CD4-positive, alpha-beta T cell treated with Interleukin-4 for 1 hour (primary cell): ENCODE measurements at regions not wholly inside any gene's neighbourhood (a gene's known extent, or its start where the extent isn't known, plus 50 kb on each side); places are given as distances from the start of the nearest gene placed in this dataset.
"Not testable (repeated sequence)": the region's sequence is repeated elsewhere in the genome, so short reads cannot be mapped to it uniquely, and the experiment has no call there.

Experiments used
- DNase-seq, 2 donors: peaks; one replicate each; pipeline ENCODE4 v3.0.0-alpha.2; 2020 to 2022

DNA sequence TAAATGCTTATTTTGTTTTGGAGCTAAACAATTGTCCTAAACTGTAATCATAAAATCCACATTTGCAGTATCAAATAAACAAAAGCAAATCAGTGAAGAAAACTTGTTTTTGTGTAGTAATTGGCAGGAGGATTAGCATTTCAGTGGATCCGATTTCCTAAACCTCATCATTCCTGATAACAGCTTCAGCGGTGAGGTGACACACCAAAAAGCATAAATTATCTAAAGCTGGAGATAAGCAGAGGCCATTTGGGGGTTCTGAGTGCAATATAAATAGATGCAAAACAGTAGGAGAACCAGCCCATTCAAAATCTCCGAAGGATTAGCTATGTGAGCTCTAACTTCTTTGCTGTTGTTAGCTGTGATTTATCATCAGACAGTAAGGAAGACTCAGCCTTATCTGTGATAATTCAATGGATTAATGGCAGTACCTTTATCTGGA is 235.8 kb downstream of the EPHA7 start:
- no peak for DNase-seq

DNA sequence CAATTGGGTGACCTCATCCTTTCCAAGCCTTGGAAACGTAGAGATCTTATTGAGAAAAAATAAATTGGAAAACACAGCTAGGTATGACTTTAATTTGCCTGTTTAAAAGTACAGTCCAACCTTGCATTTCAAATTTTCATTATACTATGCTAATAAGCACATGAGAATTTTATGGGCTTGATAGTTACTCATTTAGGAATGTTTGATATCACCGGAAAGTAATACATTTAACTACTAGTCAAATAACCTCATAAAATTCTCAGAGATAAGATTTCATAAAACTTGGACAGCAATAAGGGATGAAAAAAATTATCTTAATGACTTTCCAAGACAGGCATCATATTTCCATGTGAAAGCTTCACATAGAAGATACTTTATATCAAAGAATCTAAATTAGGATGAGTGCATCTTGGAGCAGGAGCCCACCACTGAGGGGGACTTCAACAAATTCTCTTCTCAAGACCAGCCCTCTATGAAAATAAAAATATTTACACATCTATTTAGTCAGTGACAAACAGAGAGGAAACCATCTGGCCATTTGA is 236.3 kb downstream of the EPHA7 start:
- DNase-seq = no peak

DNA sequence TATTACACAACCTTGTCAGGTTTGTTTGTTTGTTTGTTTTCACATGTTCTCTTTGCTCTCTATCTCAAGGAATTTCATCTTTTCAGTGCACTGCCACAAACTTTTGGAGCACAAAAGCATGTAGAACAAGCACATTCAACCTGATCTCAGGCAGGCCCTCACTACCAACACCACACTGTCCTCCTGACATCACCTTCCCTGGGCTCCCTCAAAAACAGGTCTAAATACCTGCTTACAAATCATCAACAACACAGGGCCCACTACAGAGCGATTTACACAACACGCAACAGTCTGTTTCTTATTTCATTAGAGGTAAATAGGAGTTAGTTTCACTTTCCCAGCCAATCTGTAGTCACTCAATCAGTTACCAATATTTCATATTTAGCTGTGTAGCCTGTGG is 241.4 kb downstream of the EPHA7 start:
- DNase-seq = no peak

DNA sequence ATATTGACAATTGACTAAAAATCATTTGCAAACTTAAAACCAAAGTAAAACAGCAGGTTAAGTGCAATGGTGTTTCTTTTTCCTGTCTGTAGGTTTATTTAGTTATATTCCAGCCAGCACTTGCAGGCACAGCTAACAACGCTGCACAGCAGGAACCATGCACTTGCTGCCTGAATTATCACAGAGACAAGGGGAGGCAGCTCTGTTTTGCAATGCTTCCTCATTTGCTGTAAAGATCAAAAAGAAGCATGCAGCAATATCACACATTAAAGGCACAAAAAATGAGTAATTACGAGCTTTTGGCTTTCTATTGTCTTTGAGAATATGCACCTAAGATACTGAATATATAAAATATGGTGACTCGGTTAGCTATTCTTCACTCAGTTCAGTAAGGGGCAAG is 241.9 kb downstream of the EPHA7 start:
- DNase-seq = no peak

DNA sequence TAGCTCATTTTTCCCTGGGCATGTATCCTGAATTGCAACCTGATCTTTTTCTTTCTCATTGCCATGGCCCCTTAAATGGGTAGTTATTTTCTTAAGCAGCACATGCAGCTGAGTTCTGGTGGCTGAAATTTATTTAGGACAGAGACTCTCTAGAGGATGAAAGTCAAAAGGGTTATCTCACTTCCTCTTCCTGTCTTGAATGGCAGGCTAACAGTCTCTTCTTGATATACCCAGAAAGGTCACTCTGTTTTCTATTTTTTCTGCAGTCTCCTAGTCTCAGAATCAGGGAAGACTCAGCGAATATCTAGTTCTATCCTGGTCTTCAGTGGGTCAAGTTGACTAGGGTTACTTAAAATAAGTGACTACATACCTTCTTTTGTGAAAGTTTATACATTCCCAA is 243.3 kb downstream of the EPHA7 start:
- DNase-seq = no peak

DNA sequence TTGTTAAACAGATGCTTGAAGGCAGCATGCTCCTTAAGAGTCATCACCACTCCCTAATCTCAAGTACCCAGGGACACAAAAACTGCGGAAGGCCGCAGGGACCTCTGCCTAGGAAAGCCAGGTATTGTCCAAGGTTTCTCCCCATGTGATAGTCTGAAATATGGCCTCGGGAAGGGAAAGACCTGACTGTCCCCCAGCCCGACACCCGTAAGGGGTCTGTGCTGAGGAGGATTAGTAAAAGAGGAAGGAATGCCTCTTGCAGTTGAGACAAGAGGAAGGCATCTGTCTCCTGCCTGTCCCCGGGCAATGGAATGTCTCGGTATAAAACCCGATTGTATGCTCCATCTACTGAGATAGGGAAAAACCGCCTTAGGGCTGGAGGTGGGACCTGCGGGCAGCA is 245.8 kb downstream of the EPHA7 start:
- DNase-seq = not testable (repeated sequence)

DNA sequence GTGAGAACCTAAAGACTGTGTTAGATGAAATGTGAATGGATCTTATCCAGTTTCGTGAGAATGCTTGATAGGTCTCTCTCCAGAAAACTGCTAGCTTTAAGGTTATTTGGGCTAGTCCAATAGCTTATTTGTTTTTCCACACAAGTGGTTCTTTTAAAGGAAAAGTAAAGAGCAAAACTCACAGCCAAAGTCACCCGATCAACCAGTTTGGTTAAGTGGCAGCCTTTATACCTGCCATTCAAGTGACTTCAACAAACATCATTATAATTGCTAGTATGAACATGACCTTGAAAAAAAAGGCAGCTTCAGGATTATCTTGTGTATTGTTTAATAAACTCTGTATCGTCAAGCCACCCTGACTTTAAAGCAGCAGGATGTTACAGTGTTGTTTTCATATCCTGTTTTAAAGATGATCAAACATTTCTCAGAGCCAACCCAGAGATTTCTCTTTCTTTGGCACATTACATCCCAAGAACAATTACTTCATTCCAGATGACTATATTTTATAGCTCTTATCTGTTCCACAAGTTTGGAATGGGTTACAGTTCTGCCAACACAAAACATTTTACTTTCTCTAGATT is 253.4 kb downstream of the EPHA7 start:
- DNase-seq = no peak

DNA sequence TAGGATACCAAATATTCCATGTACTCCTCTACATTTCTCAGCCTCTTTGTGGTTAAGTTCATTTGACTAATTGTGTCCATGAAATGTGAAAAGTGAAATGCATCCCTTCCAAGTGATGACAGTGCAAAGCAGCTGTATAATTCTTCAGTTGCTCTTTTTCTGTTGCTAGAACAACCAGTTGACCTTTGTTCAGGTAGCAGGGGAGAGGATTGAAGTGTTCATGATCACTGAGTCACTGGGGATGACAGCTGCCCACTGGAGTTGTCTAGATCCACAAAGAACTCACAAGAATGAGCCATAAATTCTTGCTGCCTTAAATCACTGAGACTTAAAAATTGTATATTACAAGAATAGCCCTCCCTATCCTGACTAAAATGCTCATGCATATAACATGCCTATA is 254.6 kb downstream of the EPHA7 start:
- DNase-seq = no peak

DNA sequence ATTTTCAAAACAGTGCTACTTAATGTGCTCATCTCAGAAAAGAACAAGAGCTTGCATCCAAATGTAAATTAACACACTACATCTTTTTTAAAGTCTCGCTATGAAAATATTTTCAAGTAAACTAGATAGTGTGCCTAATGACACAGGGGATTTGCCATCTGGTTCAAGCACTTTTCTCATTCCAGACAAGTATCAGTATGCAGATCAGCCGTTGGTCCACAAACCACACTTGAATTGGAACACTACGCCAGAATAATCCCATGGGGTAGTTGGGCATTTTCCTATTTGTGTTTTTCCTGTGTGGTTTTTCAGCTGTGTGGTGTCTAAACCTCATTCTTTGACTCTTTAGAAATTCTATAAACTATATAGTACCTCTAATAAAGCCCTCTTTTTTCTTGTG is 256.2 kb downstream of the EPHA7 start:
- DNase-seq = no peak

DNA sequence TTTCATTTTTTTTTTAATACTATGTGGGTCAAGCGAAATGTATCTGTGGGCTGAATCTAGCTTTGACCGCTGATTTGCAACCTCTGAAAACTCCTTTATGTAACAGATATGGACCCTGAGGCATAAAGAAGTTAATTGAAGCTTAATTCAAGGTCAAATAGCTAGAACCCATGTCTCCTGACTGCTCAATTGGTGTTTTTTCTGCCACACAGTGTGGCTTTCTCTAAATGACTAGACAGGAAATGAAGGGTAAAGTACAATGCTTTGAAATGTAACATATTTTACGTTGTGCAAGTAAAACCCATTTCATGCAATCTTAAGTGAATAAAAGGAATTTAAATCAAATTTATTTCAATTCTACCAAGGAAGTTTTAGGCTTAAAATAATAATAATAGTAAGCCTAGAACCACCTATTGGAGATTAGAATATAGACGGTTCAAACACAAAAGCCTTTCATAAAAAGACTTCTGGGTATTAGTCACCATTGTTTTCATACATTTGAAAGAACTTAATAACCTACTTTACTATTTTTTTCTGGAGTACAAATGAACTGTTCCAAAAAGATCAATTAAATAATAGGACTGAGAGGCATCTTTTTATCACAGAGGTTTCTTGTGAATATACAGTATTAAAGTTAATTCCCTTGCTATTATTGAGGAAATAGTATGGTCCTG is 279.8 kb downstream of the EPHA7 start:
- no peak for DNase-seq

DNA sequence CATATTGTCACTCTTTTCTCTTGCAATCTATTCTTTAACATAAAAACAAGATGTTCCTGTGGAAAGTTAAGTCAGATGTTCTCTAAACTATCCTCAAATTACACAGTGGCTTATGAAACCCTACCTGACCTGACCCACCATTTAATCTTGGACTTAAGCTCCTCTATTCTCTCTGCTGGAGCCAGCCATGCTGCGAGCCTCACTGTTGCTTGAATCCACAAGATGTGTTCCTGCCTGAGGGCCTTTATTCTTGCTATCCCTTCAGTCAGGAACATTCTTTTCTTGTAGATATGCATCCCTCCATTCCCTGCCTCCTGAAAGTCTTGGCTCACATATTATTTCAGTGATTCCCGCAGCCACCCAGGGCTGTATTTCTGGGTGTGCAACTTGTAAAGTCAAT is 283.2 kb downstream of the EPHA7 start:
- DNase-seq = no peak

DNA sequence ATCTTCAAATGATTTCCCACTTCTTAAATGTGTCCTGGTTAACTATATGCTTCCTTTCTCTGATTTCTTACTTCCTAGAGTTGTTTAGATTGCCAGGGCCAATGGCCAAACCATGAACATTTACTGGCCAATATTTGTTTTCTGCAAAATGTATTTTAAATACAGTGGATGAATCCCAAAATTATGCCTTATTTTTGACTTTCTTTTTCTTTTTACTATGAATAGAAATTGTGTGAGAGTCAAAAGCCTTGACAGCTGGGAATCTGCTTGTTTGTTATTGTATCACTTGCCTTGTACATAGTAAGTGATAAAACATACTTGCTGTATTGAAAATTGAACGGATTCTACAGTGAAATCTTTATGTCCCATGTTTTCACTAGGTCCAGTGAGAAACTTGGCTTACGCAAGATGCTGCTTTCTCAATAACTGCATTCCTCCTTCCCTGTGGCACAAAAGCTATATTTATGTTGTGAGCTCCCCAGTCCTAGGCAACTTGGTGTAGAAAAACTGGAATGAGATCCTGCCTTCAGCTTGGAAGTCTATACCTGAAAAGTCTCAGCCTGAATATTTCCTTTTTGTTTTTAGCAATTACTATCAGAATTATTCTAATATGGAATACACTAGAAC is 295.2 kb downstream of the EPHA7 start:
- no peak for DNase-seq

DNA sequence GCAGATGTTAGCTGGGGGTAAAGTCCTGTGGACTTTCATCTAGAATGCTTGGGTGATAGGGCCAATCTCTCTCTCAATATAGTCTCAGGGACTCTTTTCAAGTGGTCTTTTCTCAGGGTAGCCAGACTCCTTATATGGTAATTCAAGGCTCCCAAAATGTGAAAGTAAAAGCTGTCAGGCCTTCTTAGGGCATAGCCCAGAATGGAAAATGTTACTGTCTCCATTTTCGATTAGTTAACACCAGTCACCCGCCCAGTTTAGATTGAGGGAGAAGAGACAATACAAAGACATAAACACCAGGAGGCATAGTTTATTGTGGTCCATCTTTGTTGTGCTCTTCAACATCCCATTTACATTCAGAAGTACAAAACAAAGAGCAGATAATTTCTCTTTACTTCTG is 295.8 kb downstream of the EPHA7 start:
- DNase-seq = no peak

DNA sequence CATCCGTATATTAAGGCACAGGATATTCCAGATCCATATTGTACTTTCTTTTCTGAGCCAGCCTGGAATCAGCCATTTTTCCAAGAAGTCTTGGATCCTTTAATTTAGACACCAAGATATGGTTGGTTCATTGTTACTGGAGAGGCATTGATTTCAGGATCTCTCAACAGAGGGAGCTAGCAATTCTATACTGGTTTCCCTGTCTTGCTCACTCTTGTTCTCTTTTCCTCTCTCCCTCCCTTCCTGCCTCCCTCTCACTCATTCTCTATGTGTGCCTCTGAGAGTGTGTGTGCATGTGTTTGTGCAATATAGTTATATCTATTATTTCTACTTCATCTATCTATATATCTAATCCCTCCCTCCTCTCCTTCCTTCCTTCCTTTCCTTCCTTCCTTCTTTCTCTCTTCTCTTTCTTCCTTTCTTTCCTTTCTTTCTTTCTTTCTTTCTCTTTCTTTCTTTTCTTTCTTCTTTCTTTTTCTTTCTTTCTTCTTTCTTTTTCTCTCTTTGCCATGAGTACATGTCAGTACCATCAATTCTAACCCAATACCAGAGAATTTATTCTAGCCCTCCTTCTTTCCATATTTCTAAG is 299.1 kb downstream of the EPHA7 start:
- no peak for DNase-seq

DNA sequence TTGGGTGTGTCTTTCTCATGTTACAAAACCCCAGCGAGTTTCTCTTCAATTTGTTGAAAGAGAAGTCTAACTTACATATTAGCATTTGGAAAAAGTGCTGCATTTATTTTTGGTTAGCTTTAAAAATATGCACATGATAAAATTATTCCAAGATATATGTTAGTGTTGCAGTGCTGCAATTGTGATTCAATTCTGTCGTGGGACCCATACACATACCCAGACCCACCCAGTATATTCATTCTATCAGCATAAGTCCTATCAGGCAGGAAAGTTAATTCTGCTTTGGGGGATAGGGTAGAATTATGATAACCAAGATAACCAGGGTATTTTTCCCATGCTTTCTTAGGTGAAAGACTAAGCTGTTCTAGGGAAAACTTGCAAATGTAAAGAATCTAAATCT is 313.5 kb downstream of the EPHA7 start:
- DNase-seq = no peak

DNA sequence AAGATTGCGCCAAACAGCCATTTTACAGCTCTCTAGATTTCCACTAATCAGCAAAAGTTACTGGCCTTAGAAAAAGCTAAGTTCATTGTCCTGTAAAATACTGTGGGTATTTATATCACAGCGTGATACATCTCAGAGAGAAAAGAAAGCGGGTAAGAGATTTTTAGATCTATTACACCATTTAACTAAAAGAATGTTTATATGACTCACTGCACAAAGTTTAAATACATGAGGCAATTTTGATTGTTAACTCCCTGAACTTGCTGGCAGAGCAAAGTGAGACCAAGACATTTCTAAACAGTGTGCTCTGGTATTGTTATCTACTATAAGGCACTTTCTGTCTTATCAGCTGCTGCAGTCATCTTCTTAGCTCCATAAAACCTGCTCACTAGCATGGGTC is 314.3 kb downstream of the EPHA7 start:
- DNase-seq = no peak

DNA sequence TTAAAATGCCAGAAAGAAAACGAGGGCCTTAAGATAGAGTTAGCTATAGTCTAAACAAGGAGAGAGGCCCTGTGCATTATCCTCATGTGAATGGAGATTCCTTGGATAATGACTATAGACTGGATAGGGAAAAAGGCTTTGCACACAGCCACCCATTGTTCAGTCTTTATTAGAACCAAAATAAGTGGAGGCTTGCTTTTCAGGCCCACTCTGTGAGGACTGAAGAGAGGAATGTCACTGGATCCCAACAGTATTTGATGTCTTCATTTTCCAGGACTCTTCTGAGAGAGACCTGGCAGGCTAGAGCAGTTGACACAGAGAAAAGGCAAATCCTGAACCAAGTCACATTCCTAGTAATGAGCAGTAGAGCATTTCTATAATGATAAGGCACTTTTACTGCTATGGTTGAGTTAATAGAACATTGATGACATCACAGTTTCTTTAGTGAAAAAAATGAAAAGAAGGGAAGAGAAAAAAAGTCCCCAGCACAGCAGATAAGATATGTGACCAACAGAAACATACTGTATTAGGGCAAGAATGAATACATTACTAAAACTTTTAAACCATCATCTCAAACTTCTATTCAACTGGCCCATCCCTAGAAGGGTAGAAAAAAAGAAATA is 315.1 kb downstream of the EPHA7 start:
- DNase-seq = no peak

DNA sequence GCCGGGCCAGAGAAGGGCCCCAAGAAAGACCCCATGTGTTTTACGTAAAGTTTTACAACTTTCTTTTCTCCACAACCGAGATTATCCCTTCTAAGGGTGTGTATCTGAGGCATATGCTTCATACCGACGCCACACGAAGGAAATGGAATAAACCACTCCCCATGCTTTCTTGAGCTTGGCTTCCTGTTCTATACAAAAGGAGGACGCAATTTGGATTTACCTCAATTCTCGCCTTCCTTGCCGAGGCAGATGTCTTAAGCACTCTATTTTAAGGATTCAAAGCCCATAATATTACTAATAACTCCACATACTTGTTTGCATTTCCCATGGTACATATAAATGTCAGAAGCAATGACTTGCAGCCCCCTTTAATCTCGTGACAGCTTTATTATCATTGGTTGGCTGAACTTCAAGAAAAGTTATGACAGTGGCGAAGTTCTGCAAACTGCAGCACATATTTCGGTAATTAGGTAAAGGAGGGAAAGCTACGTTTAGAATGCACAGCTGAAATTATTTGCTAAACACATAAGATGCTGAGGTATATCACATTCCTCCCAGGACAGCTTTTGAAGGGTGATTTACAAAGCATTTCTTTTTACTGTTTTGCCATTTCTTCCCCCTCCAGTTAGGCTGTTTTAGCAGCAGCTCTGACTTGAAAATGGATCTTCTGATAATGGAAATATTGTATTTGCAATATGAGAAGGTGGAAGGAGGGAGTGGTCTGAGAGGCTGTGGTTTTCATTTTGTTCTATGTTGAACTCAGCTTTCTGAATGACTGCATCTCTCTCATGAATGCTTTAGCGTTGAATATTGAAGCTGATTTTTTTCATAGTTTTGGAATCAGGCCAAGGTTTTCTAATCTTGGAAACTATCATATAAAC is 330.5 kb downstream of the EPHA7 start:
- no peak for DNase-seq

DNA sequence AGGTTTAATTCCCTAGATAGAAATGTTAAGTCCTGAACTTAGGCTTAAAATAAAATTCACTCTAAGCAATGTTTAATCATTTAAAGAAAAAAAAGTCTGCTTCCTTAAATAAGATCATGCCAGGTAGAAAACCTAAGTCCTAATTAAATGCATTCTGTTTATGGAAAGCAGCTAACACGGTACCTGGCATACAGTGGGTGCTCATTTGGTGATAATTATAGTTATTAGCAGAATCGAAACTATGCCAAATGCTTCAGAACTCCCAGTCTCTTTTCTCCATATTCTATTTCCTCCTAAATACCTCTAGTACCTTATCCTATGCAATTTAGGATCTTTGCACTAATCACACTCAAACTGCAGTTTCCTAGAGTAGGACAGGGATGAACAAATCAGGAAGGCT is 331.8 kb downstream of the EPHA7 start:
- no peak for DNase-seq

DNA sequence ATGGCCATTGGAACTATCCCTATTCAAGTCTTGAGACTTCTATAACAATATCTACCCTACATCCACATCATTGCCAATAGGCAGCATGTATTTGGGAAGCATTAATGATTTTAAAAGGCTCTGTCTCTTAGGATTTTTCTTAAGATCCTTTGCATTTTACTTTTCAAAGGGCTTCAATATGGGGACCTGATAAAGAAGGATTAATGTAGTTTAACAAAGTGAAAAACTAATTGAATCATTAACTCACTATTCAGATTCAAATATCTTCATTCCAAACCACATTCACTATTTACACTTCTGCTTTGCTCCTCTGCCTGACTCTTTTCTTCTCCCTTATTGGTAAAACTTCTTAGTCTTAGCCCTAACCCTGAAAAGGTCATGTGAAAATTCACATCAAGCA is 333.0 kb downstream of the EPHA7 start:
- DNase-seq = no peak

DNA sequence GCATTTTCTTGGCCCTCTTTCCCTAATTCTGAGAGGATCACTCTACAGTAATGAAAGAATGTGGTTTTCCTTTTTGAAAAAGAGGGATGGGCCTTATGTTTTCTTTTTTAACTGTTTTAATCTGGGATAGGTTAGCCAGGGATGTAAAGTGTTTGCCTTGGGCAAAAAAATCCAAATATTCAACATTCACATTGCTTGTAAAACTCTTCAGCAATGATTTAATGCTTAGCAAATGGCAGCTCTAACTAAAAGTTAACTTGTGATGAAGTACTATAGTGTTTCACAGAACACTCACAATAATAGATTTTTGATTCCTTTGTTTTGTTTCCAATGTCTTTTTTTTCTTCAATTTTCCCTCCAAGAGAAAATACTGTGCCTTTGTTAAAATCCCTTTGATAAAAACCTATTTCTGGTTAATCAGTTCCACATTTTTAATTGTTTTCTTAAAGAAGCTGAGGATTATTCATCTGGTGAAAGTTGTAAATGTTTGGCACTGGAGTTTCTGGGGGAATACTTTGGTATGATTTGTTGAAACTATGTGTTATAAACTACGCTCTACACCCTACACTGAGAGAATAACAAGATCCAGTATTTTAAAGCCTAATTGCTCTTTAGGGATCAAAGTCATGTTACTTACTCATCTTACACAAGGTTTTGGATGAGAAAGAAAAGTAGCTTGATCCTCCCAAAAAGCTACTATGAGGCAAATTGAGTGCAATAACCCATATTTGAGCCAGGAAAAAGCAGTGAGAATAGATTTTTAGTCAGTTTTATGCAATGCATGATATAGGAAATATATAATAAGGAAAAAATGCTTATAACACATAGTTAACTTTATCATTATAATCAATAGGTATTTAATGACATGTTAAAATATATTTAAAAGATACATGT is 335.8 kb downstream of the EPHA7 start:
- DNase-seq = no peak
